Choroid plexus epithelial cell (primary cell): ENCODE measurements at regions not wholly inside any gene's neighbourhood (a gene's known extent, or its start where the extent isn't known, plus 50 kb on each side); places are given as distances from the start of the nearest gene placed in this dataset.
A peak's percentile ranks its signal among the peaks of the same experiment; 100 is the strongest.

Experiments
- DNase-seq: peaks from one replicate; pipeline ENCODE4 v3.0.0-alpha.2; 2010; ENCODE audit warnings: low read depth
- H3K4me3 ChIP-seq: 2 replicates; pipeline ENCODE4 v1.5.1; 2011; ENCODE audit warnings: low read depth, mild to moderate bottlenecking, control low read depth, low read length, moderate library complexity
- TF ChIP-seq, protein P1 (sequence below): conservative IDR thresholded peaks from 2 replicates; pipeline ENCODE4 v1.5.1; 2011; ENCODE audit warnings: low read depth, mild to moderate bottlenecking, control low read depth, inconsistent platforms, low read length, moderate library complexity

DNA sequence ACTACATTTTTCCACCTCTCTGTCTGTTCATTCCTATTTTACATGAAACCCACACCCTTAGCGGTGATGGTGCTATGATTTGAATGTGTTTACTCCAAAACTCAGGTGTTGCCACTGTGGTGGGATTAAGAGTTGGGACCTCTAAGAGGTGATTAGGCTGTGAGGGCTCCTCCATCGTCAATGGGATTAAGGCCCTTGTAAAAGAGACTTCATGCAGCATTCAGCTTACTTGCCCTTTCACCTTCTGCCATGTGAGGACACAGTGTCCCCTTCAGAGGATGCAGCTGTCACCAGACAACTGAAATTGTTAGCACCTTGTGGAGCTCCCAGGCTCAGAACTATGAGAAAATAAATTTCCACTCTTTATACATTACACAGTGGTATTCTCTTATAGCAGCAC lies 182.2 kb downstream of the NOC3L start:
- no peak overlapping the region for H3K4me3 ChIP-seq
- TF ChIP-seq, protein P1, sequence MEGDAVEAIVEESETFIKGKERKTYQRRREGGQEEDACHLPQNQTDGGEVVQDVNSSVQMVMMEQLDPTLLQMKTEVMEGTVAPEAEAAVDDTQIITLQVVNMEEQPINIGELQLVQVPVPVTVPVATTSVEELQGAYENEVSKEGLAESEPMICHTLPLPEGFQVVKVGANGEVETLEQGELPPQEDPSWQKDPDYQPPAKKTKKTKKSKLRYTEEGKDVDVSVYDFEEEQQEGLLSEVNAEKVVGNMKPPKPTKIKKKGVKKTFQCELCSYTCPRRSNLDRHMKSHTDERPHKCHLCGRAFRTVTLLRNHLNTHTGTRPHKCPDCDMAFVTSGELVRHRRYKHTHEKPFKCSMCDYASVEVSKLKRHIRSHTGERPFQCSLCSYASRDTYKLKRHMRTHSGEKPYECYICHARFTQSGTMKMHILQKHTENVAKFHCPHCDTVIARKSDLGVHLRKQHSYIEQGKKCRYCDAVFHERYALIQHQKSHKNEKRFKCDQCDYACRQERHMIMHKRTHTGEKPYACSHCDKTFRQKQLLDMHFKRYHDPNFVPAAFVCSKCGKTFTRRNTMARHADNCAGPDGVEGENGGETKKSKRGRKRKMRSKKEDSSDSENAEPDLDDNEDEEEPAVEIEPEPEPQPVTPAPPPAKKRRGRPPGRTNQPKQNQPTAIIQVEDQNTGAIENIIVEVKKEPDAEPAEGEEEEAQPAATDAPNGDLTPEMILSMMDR: no peak
- DNase-seq: no peak

DNA sequence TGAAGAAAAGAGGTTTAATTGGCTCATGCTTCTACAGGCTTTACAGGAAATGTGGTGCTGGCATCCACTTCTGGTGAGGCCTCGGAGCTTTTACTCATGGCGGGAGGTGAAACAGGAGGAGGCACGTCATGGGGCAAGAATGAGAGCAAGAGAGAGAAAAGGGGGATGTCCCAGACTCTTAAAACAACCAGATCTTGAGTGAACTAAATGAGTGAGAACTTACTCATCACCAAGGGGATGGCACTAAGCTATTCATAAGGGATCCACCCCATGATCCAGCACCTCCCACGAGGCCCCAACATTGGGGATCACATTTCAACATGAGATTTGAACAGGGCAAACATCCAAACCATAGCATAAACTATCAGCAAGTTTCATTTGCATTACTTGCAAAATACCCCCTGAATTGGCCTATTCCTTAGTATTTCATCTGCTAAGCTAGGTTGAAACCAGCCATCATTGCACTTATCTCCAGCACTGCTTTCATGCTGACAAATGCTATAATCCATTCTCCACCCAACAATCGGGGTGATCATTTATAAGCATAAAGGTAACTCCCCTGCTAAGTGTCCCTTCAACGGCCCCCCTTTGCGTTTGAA lies 179.0 kb downstream of the NOC3L start:
- no peak overlapping the region for H3K4me3 ChIP-seq
- TF ChIP-seq, protein P1: no peak

GRCh38 chr10:94186722-94187121 lies 176.0 kb downstream of the NOC3L start:
- TF ChIP-seq, protein P1: no peak
- DNase-seq: no peak
- no peak overlapping the region for H3K4me3 ChIP-seq

More for the DNA sequence above, 179.0 kb downstream of the NOC3L start:
- peak; percentile 99 for DNase-seq

GRCh38 chr10:94192333-94192732 lies 170.4 kb downstream of the NOC3L start:
- TF ChIP-seq, protein P1: no peak
- H3K4me3 ChIP-seq: no peak overlapping the region
- DNase-seq: no peak

DNA sequence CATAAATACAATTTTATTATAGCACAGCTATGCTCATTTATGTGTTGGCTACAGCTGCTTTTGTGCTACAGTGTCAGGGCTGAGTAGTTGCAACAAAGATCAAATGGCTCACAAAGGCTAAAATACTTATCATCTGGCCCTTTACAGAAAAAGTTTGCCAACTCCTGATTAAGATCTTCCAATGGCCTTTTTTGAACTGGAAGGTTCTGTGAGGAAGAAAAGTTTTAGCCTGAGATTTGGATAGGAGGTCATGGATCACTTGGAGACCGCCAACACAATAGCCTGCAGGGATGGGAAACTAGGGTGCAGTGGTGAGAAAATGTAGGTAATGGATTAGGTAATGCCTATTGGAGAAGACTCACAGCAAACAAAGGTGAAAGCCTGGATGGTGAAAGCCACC lies 169.8 kb downstream of the NOC3L start:
- TF ChIP-seq, protein P1: no peak
- no peak overlapping the region for H3K4me3 ChIP-seq
- DNase-seq: peak; percentile 35

GRCh38 chr10:94193466-94193924 lies 169.2 kb downstream of the NOC3L start:
- peak; percentile 91 for DNase-seq
- no peak overlapping the region for H3K4me3 ChIP-seq
- TF ChIP-seq, protein P1: no peak

DNA sequence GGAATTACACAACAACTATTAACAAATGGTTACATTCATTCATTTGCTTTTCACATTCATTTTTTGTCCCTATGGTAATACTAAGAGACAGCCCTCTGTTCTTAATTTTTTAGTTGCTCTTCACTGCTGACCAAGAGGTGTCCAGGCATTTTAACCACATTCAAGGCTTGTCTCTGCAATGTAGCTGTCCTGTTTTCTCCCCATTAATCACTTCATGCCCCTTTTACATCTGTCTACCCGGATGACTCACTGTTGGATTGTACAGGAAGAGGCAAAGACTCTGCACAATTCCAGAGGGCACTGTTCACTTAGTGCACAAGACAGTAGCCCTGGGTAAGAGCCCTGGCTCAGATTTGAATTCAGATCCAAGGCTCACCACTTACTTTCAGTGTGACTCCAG lies 168.5 kb downstream of the NOC3L start:
- no peak overlapping the region for H3K4me3 ChIP-seq
- peak; percentile 56 for DNase-seq

More for the DNA sequence above, 168.5 kb downstream of the NOC3L start:
- TF ChIP-seq, protein P1: peak; percentile 35
